ENCODE measurements at regions not wholly inside any gene's neighbourhood (a gene's known extent, or its start where the extent isn't known, plus 50 kb on each side); places are given as distances from the start of the nearest gene placed in this dataset.

DNA sequence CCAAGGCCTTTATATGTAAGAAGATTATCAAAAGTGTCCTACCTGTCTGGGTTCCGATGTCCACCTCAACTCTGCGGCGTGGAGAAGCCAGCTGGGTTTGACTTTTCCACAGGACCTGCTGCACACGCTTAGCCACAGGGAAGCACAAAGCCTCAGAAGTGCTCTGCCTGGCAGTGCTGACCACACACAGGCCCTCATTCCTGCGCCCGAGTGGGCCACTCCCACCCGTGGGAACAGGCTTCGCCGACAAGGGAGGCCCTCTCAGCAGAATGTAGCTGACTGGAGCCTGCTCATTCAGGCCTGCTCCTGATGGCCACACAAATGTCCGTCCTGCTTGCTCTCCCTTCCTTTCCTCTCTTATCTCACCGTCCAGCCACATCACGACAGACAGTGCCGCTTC is 221.4 kb upstream of the LRRN1 start:
- ATAC-seq = no peak
- Histone ChIP-seq H3K9me3 (no peaks in the 10 kb centered on the region), H3K27ac (no peak overlapping the region), H3K4me1 (peaks cover 0 to 8% (median 0%) of the 10 kb centered on the region in 9 donors), H3K4me3 (no peak overlapping the region), H3K27me3 (no peaks in the 10 kb centered on the region), H3K36me3 (no peaks in the 10 kb centered on the region)
- DNase-seq = no peak
- WGBS, 2 donors = 66 to 75% methylated on average over 13 of the region's 13 CpGs
- TF ChIP-seq, protein P1, sequence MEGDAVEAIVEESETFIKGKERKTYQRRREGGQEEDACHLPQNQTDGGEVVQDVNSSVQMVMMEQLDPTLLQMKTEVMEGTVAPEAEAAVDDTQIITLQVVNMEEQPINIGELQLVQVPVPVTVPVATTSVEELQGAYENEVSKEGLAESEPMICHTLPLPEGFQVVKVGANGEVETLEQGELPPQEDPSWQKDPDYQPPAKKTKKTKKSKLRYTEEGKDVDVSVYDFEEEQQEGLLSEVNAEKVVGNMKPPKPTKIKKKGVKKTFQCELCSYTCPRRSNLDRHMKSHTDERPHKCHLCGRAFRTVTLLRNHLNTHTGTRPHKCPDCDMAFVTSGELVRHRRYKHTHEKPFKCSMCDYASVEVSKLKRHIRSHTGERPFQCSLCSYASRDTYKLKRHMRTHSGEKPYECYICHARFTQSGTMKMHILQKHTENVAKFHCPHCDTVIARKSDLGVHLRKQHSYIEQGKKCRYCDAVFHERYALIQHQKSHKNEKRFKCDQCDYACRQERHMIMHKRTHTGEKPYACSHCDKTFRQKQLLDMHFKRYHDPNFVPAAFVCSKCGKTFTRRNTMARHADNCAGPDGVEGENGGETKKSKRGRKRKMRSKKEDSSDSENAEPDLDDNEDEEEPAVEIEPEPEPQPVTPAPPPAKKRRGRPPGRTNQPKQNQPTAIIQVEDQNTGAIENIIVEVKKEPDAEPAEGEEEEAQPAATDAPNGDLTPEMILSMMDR (IDR thresholded peaks at IDR 0.05) = no peak
- intact Hi-C loops (cut with DNase I) = no loop called here

DNA sequence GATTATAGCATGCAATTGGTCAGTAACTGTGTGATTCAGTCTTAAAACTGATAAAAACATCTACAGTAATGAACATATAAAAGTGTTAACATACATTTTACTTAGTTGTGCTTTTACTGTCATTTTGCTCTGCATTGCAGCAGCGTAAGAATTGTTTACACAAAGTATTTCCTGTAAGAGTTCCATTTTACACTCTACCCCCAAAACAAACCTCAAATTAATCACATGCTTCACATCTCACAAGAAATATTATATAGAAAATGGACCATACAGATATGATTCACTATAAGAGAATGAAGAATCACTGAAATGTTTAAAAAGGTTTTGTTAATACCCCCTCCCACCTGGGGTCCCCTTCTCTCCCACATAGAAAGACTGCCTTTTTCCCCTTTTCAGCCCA is 225.9 kb upstream of the LRRN1 start:
- intact Hi-C loops (cut with DNase I) = no loop called here
- H3K4me3 ChIP-seq = no peak overlapping the region
- DNase-seq (no peak), ATAC-seq (no peak)
- H3K27ac ChIP-seq = no peak overlapping the region
- WGBS, 2 donors = 72 to 82% methylated on average over 1 of the region's 1 CpG
- H3K27me3 ChIP-seq = no peaks in the 10 kb centered on the region
- TF ChIP-seq, protein P1 (IDR thresholded peaks at IDR 0.05) = no peak
- peaks cover 0 to 2% (median 0%) of the 10 kb centered on the region in 9 donors for H3K4me1 ChIP-seq
- H3K36me3 ChIP-seq = no peaks in the 10 kb centered on the region
- no peaks in the 10 kb centered on the region for H3K9me3 ChIP-seq

DNA sequence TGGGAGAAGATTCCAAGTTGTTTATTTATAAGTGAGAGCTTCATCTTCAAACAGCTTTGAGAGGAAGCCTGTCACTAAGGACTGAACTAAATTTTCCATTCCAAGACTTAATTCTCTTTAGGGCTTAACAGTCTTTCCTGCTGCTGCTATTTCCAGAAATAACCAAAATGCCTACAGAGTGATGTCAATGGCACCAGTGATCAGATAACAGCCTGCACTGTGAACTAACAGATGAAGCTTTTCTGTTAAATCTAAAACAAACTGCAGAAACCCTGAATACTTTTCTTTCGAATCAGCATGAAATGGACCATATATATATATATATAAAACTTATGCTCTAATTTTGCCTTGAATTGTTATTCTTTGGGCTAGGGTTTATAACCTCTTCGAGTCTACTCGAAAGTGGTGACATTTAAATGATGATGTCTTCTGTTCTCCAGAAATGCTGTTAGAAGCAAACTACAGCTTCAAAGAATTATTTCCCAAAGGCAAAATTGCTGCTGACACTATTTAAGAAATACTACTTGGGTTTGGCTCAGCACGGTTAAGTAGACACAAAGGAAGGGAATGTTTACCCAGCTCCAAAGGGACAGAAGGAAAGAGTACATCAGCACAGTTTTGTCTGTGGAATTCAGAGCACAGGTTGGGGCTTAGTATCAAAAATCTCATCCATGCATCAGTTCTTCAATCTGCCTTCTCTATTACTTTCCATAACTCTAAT is 238.5 kb upstream of the LRRN1 start:
- Histone ChIP-seq H3K4me3 (no peak overlapping the region), H3K4me1 (peaks cover 0 to 9% (median 0%) of the 10 kb centered on the region in 9 donors), H3K27me3 (no peaks in the 10 kb centered on the region), H3K27ac (no peak overlapping the region), H3K36me3 (no peaks in the 10 kb centered on the region), H3K9me3 (peaks cover 0 to 8% (median 0%) of the 10 kb centered on the region in 11 donors)
- ATAC-seq (no peak), DNase-seq (no peak)
- 49 to 50% methylated on average over 4 of the region's 4 CpGs for WGBS, 2 donors
- intact Hi-C loops (cut with DNase I) = no loop called here
- TF ChIP-seq, protein P1 (IDR thresholded peaks at IDR 0.05) = no peak

DNA sequence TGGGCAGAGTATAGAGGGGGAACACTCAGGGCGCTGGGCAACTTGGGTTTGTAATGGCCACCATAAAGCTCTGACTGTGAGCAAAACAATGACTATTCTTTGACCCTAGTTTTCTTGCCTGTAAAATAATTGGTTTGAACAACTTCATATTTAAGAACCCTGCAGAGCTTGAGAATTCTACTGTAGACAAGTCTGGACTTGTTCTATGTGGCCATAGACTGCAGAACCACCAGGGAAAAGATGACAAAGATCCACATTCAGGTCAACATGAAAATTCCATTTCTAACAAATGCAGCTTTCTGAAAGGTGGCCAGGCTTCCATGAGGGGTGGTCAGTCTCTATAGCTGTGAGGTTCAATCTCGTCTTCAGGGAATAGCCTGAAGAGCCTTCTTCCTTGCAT is 239.4 kb upstream of the LRRN1 start:
- TF ChIP-seq, protein P1 (IDR thresholded peaks at IDR 0.05) = no peak
- DNase-seq (no peak), ATAC-seq (no peak)
- Histone ChIP-seq H3K27me3 (no peaks in the 10 kb centered on the region), H3K4me3 (no peak overlapping the region), H3K9me3 (peaks cover 0 to 8% (median 0%) of the 10 kb centered on the region in 11 donors), H3K4me1 (peaks cover 0 to 9% (median 0%) of the 10 kb centered on the region in 9 donors), H3K36me3 (no peaks in the 10 kb centered on the region), H3K27ac (no peak overlapping the region)
- WGBS, 2 donors = 81 to 93% methylated on average over 2 of the region's 2 CpGs
- intact Hi-C loops (cut with DNase I) = no loop called here
